LNCAP (cell line): ENCODE measurements at regions not wholly inside any gene's neighbourhood (a gene's known extent, or its start where the extent isn't known, plus 50 kb on each side); places are given as distances from the start of the nearest gene placed in this dataset.

Experiments
- TF ChIP-seq, protein P1 (sequence below): fragments of 450-650 bp; IDR thresholded peaks from 2 replicates; pipeline ENCODE4 v1.5.1; 2017; ENCODE audit warnings: mild to moderate bottlenecking

DNA sequence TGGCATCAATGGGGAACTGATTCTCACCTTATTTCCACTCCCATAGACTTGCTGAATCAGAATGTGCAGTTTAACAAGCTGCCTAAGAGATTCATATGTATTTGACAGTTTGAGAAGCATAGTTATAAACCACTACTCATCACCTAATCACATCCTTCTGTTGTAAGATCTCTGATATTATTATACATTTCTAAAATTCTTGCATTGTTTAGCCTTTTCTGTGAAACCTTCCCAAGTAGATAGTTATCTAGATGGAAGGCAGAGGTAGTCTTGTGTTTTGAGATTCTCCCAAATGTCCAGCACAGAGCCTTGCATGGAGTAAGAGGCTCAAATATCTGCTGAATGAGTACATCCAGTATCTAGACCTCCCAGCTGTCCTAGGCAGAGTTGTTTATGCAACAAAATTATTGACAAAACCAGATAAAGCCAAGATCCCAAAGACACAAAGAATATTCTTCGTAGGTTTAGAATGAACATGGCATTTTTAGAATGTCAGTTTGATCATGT is 227.3 kb downstream of the KDR start:
- TF ChIP-seq, protein P1, sequence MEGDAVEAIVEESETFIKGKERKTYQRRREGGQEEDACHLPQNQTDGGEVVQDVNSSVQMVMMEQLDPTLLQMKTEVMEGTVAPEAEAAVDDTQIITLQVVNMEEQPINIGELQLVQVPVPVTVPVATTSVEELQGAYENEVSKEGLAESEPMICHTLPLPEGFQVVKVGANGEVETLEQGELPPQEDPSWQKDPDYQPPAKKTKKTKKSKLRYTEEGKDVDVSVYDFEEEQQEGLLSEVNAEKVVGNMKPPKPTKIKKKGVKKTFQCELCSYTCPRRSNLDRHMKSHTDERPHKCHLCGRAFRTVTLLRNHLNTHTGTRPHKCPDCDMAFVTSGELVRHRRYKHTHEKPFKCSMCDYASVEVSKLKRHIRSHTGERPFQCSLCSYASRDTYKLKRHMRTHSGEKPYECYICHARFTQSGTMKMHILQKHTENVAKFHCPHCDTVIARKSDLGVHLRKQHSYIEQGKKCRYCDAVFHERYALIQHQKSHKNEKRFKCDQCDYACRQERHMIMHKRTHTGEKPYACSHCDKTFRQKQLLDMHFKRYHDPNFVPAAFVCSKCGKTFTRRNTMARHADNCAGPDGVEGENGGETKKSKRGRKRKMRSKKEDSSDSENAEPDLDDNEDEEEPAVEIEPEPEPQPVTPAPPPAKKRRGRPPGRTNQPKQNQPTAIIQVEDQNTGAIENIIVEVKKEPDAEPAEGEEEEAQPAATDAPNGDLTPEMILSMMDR = no peak

DNA sequence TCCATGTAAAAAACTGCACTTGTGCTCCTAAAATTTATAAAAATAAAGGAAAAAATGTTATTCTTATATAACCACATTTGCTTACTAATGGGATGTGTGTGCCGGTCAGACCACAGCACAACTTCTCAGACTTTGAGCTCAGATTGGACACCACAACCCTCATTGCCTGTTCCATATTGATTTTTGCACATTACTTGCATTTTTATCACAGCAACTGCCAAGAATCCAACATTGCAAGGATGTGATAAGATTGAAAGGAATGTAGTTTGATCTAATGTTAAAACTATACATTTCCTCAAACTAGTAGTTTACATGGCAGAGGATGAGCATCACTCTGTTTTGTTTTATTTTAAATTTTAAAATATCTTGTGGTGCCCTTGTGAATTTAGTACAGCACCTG is 227.8 kb downstream of the KDR start:
- TF ChIP-seq, protein P1 = no peak

DNA sequence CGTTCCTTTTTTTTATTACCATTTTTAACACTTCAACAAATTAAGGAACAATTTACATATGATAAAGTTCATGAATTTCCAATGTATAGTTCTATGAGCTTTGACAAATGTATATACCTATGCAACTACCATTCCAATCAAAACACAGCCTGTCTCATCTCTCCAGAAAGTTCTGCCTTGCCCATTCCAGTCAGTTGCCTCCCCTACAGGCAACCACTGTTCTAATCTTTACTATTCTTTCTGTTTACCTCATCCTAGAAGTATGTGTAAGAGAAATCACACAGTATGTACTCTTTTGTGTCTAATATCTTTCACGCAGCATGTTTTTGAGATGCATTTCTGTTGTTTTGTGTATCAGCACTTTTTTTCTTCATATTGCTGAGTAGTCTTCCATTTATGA is 224.9 kb downstream of the KIT start:
- TF ChIP-seq, protein P1 = no peak

DNA sequence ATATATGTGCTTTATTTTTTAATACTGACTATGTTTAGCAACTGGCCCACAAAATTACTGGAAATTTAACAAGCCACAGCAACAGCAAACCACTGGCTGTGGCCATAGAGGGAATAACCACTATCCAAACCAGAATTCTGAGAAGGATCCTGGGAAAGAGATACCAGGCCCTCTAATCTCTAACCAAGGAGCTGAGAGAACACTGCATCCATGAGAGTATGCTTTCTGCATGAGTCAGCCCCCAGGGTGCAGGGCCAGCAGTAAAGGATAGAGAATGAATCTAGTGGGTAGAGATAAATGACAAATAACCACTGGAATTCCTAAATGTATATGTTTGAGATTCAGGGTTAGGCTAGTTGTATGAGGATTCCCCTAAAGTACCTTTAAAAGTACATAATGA is 221.8 kb downstream of the KIT start:
- TF ChIP-seq, protein P1 = no peak

DNA sequence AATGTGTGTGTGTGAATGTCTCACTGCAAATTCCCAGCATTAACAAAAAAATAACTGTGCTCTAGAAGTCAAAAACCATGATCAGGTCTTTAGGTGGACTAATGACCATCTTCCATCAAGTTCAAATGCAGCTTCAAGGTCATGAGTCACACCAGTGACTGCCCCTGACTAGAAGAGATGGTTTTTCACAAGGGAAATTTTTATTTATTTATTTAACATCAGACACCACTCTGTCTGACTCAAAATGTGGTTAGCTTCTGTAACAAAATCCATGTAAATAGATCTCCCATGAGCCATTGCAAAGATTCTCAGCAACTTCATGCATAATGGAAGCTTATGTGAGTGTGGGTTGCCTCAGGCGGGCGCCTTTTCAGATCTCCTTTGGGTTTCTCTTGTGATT is 219.2 kb downstream of the KIT start:
- TF ChIP-seq, protein P1 = no peak

DNA sequence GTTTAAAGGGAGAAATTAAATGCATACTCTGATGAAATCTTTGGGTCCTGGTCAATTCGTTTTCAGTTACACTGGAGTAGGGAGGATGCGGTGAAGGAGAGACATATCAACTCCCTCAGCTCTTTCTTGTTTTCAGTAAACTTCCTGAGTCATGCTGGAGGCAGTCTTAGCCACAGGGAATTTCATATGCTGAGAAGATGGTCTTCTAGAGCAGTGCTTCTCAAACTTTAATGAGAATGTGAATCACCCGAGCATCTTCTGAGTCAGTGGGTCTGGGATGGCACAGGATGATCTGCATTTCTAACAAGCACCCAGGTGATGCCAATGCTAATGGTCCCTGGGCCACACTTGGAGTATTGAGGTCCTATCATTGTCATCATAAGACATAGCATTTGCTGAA is 214.5 kb downstream of the KIT start:
- TF ChIP-seq, protein P1 = no peak

DNA sequence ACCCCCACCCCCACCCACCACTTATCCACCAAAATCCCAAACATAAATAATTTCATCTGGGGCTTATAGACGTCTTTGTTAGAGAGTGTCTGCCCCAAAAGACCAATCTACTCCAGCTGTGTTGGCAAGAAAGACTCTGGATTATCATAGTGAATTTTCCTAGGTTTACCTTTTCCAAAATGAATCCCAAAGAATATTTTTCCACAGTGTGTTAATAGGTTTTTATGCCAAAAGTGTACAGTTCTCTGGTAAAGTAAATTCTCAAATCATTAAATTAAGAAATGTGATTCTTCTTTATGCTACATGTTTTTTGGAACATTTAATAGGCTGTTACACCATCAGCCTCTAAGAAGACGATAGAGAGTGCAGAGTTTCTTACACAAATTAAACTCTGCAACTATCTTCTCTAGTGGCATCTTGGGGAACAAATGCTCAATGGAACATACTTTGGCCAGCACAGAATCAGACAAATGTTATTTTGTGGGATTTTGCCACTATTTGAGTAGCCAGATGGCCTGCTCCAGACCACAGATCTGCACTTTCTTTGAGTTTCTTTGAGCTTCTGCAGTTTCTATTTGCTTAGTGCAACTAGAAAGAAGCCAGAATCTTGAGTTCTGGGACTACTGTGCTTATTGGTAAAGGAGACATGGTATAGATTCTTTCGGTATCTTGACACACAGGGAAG is 206.0 kb downstream of the KIT start:
- TF ChIP-seq, protein P1 = no peak

DNA sequence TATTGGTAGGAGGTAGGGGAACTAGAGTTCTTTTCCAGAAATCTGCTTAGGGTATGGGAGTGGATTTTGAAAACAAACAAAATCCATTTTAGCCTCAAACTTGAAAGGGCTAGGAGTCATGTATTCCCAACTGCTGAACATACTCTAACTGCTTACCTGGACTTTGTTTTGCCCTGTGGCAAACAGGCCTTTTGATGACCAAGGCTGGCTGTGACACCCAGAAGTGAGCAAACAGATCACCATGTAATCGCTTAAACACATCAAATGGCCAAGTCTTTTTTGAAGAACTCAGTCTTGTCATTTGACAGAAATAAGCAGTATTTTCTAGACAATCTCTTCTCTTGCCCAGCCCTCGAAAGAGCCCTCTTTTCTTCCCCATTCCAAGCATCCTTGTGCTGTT is 203.4 kb downstream of the KIT start:
- TF ChIP-seq, protein P1 = no peak
